Neural cell (in vitro differentiated cells): ENCODE measurements at regions not wholly inside any gene's neighbourhood (a gene's known extent, or its start where the extent isn't known, plus 50 kb on each side); places are given as distances from the start of the nearest gene placed in this dataset.

Experiments
- H2AFZ ChIP-seq: fragments of 200-600, 300-800 bp; sonication (generic), shearing (Covaris generic); 2 replicates; pipeline ENCODE4 v1.6.0; 2014; ENCODE audit warnings: low read depth, mild to moderate bottlenecking, antibody characterized with exemption, low read length, moderate library complexity
- H3F3A ChIP-seq: fragments of 200-600 bp; shearing (Covaris generic); 2 replicates; pipeline ENCODE4 v1.6.1; 2016; ENCODE audit warnings: mild to moderate bottlenecking, moderate library complexity, mixed read lengths, antibody characterized with exemption, low read length; ENCODE audit not compliant: insufficient read depth, poor library complexity, severe bottlenecking
- H3K27ac ChIP-seq: fragments of 200-600, 300-800 bp; sonication (generic), shearing (Covaris generic); 2 replicates; pipeline ENCODE4 v1.5.1; 2014; ENCODE audit warnings: mild to moderate bottlenecking, low read length, moderate library complexity
- H3K27me3 ChIP-seq: fragments of 300-800, 200-600 bp; sonication (generic), shearing (Covaris generic); 2 replicates; pipeline ENCODE4 v1.6.0; 2014; ENCODE audit warnings: mild to moderate bottlenecking, low read depth, low read length, moderate library complexity; ENCODE audit not compliant: insufficient read depth
- H3K36me3 ChIP-seq: fragments of 300-800, 200-600 bp; sonication (generic), shearing (Covaris generic); 2 replicates; pipeline ENCODE4 v1.5.1; 2014; ENCODE audit warnings: mild to moderate bottlenecking, antibody characterized with exemption, low read length, moderate library complexity; ENCODE audit not compliant: insufficient read depth
- H3K4me2 ChIP-seq: fragments of 300-800, 200-600 bp; sonication (generic), shearing (Covaris generic); 2 replicates; pipeline ENCODE4 v1.6.0; 2014; ENCODE audit warnings: mild to moderate bottlenecking, low read length
- H3K4me3 ChIP-seq: fragments of 300-800, 200-600 bp; sonication (generic), shearing (Covaris generic); 2 replicates; pipeline ENCODE4 v1.5.1; 2014; ENCODE audit warnings: mild to moderate bottlenecking, low read length, moderate library complexity
- H3K79me2 ChIP-seq: fragments of 200-600 bp; shearing (Covaris generic); replicated peaks from 2 replicates; pipeline ENCODE4 v1.6.0; 2014; ENCODE audit warnings: mild to moderate bottlenecking, low read length, moderate library complexity; ENCODE audit not compliant: insufficient read depth
- H3K9ac ChIP-seq: fragments of 300-800, 200-600 bp; sonication (generic), shearing (Covaris generic); 2 replicates; pipeline ENCODE4 v1.6.1; 2016; ENCODE audit warnings: mild to moderate bottlenecking, low read length, mixed read lengths
- H3K9me2 ChIP-seq: fragments of 200-600 bp; shearing (Covaris generic); 2 replicates; pipeline ENCODE4 v1.6.1; 2016; ENCODE audit warnings: mild to moderate bottlenecking, low read length, mixed read lengths; ENCODE audit not compliant: insufficient read depth
- H3K9me3 ChIP-seq: fragments of 200-600, 300-800 bp; sonication (generic), shearing (Covaris generic); 2 replicates; pipeline ENCODE4 v1.6.1; 2016; ENCODE audit warnings: mild to moderate bottlenecking, mixed run types, low read length, moderate library complexity, mixed read lengths
- H4K20me1 ChIP-seq: fragments of 200-600 bp; shearing (Covaris generic); 2 replicates; pipeline ENCODE4 v1.6.1; 2016; ENCODE audit warnings: mild to moderate bottlenecking, mixed run types; ENCODE audit not compliant: insufficient read depth
- CTCF ChIP-seq: fragments of 450-650 bp; IDR thresholded peaks from 2 replicates; pipeline ENCODE4 v1.5.1; 2014; ENCODE audit warnings: antibody characterized with exemption, mild to moderate bottlenecking, moderate library complexity; ENCODE audit not compliant: poor library complexity, severe bottlenecking
- EP300 ChIP-seq: fragments of 450-650 bp; conservative IDR thresholded peaks from 2 replicates; pipeline ENCODE4 v1.6.1; 2014; ENCODE audit warnings: antibody characterized with exemption, mild to moderate bottlenecking, moderate library complexity; ENCODE audit not compliant: poor library complexity, severe bottlenecking
- EZH2 ChIP-seq: fragments of 200-600, 300-800 bp; shearing (Covaris generic), sonication (generic); IDR thresholded peaks from 2 replicates; pipeline ENCODE4 v1.6.1; 2014; ENCODE audit warnings: antibody characterized with exemption, low read length, borderline replicate concordance, mild to moderate bottlenecking; ENCODE audit not compliant: insufficient read depth, poor library complexity, severe bottlenecking
- MXI1 ChIP-seq: fragments of 450-650 bp; conservative IDR thresholded peaks from 2 replicates; pipeline ENCODE4 v1.6.1; 2014; ENCODE audit warnings: antibody characterized with exemption, mild to moderate bottlenecking; ENCODE audit not compliant: poor library complexity, severe bottlenecking
- POLR2AphosphoS5 ChIP-seq: IDR thresholded peaks from 2 replicates; pipeline ENCODE4 v1.6.1; 2012
- RAD21 ChIP-seq: fragments of 450-650 bp; conservative IDR thresholded peaks from 2 replicates; pipeline ENCODE4 v1.6.1; 2014; ENCODE audit warnings: antibody characterized with exemption, mild to moderate bottlenecking, moderate library complexity
- REST ChIP-seq: IDR thresholded peaks from 2 replicates; pipeline ENCODE4 v1.6.1; 2012; ENCODE audit warnings: borderline replicate concordance
- SMC3 ChIP-seq: fragments of 450-650 bp; conservative IDR thresholded peaks from 2 replicates; pipeline ENCODE4 v1.6.1; 2014; ENCODE audit warnings: antibody characterized with exemption, mild to moderate bottlenecking, moderate library complexity; ENCODE audit not compliant: poor library complexity
- TAF1 ChIP-seq: IDR thresholded peaks from 2 replicates; pipeline ENCODE4 v1.6.1; 2012; ENCODE audit warnings: low read depth

- Histone ChIP-seq H3K36me3 (no peaks in the 10 kb centered on the region), H3F3A (peaks cover 6% of the 10 kb centered on the region), H4K20me1 (no peaks in the 10 kb centered on the region), H3K4me3 (no peak overlapping the region), H2AFZ (no peak overlapping the region), H3K9ac (no peak overlapping the region), H3K27ac (no peak overlapping the region), H3K27me3 (no peaks in the 10 kb centered on the region), H3K9me3 (no peaks in the 10 kb centered on the region), H3K4me2 (no peak overlapping the region), H3K9me2 (no peaks in the 10 kb centered on the region), H3K79me2 (no peaks in the 10 kb centered on the region)
- TF ChIP-seq EP300 (peak; percentile 10), TAF1 (no peak), EZH2 (no peak), CTCF (peak; percentile 36), RAD21 (peak; percentile 51), POLR2AphosphoS5 (peak; percentile 29), SMC3 (no peak), REST (no peak), MXI1 (no peak)
These were observed 730.2 kb downstream of the TUSC7 start for GRCh38 chr3:117439812-117440211.

GRCh38 chr3:117441851-117442250 is 732.3 kb downstream of the TUSC7 start:
- Histone ChIP-seq H3K4me3 (no peak overlapping the region), H4K20me1 (no peaks in the 10 kb centered on the region), H3K4me2 (no peak overlapping the region), H3F3A (peaks cover 6% of the 10 kb centered on the region), H3K9me3 (no peaks in the 10 kb centered on the region), H3K9ac (no peak overlapping the region), H3K27ac (no peak overlapping the region), H3K36me3 (no peaks in the 10 kb centered on the region), H3K79me2 (no peaks in the 10 kb centered on the region), H3K9me2 (no peaks in the 10 kb centered on the region), H2AFZ (no peak overlapping the region), H3K27me3 (no peaks in the 10 kb centered on the region)
- TF ChIP-seq TAF1 (no peak), SMC3 (no peak), EZH2 (no peak), EP300 (no peak), REST (no peak), CTCF (no peak), POLR2AphosphoS5 (no peak), RAD21 (no peak), MXI1 (no peak)
